Upper lobe of left lung (tissue), 6 donors: ENCODE measurements at regions not wholly inside any gene's neighbourhood (a gene's known extent, or its start where the extent isn't known, plus 50 kb on each side); places are given as distances from the start of the nearest gene placed in this dataset.
A peak's percentile ranks its signal among the peaks of the same experiment; 100 is the strongest.
"Not testable (repeated sequence)": the region's sequence is repeated elsewhere in the genome, so short reads cannot be mapped to it uniquely, and the experiment has no call there.

ENCODE experiments used
- ATAC-seq, 2 donors: fragments of 200-7000 bp; cut with Tn5 transposase; one replicate each; pipeline ENCODE4 v1.9.1; 2022; ENCODE audit warnings: mild to moderate bottlenecking in 2 of 2, moderate library complexity in 2 of 2; ENCODE audit not compliant: low FRiP score in 2 of 2
- DNase-seq, 2 donors: peaks; one replicate each; pipeline ENCODE4 v3.0.0-alpha.2; 2019 to 2020
- H3K27ac ChIP-seq, 4 donors: fragments of 200-600 bp; sonication (generic); one replicate each; pipeline ENCODE4 v1.5.1; 2016 to 2019
- H3K27me3 ChIP-seq, 4 donors: fragments of 200-600 bp; sonication (generic); one replicate each; pipeline ENCODE4 v1.5.1; 2017 to 2019
- H3K36me3 ChIP-seq, 4 donors: fragments of 200-600 bp; sonication (generic); one replicate each; pipeline ENCODE4 v1.5.1; 2016 to 2019
- H3K4me1 ChIP-seq, 4 donors: fragments of 200-600 bp; sonication (generic); one replicate each; pipeline ENCODE4 v1.5.1; 2018 to 2019
- H3K4me3 ChIP-seq, 4 donors: fragments of 200-600 bp; sonication (generic); one replicate each; pipeline ENCODE4 v1.5.1; 2017 to 2019; ENCODE audit warnings: mild to moderate bottlenecking in 2 of 4, moderate library complexity in 1 of 4
- H3K9me3 ChIP-seq, 4 donors: fragments of 200-600 bp; sonication (generic); one replicate each; pipeline ENCODE4 v1.5.1; 2018 to 2019
- CTCF ChIP-seq, 6 experiments: fragments of 450-650 bp in 4 of 6; fragments of 200-600 bp in 2 of 6; sonication (generic) in 2 of 6; IDR thresholded peaks; one replicate each; pipeline ENCODE4 v1.5.1; 2016 to 2019; ENCODE audit warnings: antibody characterized with exemption in 6 of 6
- EP300 ChIP-seq, 4 donors: sonication (generic); formaldehyde crosslinking; IDR thresholded peaks; one replicate each; pipeline ENCODE4 v1.5.1; 2017; ENCODE audit warnings: antibody characterized with exemption in 4 of 4, control low read depth in 2 of 4
- POLR2A ChIP-seq, 4 donors: fragments of 450-650 bp; IDR thresholded peaks; one replicate each; pipeline ENCODE4 v1.5.1; 2016 to 2017; ENCODE audit warnings: antibody characterized with exemption in 4 of 4, mild to moderate bottlenecking in 2 of 4
- POLR2AphosphoS5 ChIP-seq, 2 donors: sonication (generic); formaldehyde crosslinking; IDR thresholded peaks; one replicate each; pipeline ENCODE4 v1.5.1; 2017; ENCODE audit warnings: antibody characterized with exemption in 2 of 2
- WGBS, 2 donors: methylation state at CpG; one replicate each; pipeline ENCODE4 v1.1.5; 2017 to 2018; 5-methylcytosine and 5-hydroxymethylcytosine counted together
- donor health status: DM: no; HTN: no; CAD: no; lungs with moderate emphysema.
- donor health status: DM: no; HTN: yes; CAD: no; lungs with severe emphysema.

DNA sequence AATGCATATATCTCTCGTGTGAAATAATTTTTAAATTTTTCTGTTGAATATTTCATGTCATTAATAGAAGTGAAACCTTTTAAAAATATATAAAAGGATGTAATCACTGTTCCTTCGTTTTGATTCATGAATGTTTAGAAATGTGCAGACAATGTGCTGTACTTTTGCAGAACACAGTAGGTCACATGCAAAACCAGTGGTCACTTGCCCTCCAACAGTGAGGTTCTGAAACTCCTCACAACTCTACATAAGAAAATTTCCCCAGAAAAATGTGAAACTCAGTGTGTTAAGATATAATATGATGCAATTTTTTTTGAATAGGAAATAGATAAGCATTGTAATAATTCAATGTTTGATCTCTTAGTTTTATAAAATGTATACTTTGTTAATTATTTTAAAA lies 747.7 kb upstream of the CDH18 start:
- H3K4me3 ChIP-seq, H3K4me1 ChIP-seq, H3K9me3 ChIP-seq, ATAC-seq, H3K36me3 ChIP-seq, H3K27ac ChIP-seq, H3K27me3 ChIP-seq, DNase-seq: not testable (repeated sequence)
- WGBS, 2 donors = 62 to 68% methylated on average over 2 of the region's 2 CpGs

- not testable (repeated sequence) for H3K4me1 ChIP-seq, H3K27me3 ChIP-seq, H3K9me3 ChIP-seq, H3K27ac ChIP-seq, H3K36me3 ChIP-seq, H3K4me3 ChIP-seq, ATAC-seq, DNase-seq
- WGBS, 2 donors = 72 to 73% methylated on average over 1 of the region's 1 CpG
Observed at GRCh38 chr5:20732223-20732622, 744.2 kb upstream of the CDH18 start.

- not testable (repeated sequence) for H3K4me1 ChIP-seq, H3K27me3 ChIP-seq, DNase-seq, H3K27ac ChIP-seq, H3K9me3 ChIP-seq, ATAC-seq, H3K4me3 ChIP-seq, H3K36me3 ChIP-seq
- WGBS, 2 donors = 77 to 81% methylated on average over 3 of the region's 3 CpGs
Observed at GRCh38 chr5:20721286-20721685, 733.3 kb upstream of the CDH18 start.

DNA sequence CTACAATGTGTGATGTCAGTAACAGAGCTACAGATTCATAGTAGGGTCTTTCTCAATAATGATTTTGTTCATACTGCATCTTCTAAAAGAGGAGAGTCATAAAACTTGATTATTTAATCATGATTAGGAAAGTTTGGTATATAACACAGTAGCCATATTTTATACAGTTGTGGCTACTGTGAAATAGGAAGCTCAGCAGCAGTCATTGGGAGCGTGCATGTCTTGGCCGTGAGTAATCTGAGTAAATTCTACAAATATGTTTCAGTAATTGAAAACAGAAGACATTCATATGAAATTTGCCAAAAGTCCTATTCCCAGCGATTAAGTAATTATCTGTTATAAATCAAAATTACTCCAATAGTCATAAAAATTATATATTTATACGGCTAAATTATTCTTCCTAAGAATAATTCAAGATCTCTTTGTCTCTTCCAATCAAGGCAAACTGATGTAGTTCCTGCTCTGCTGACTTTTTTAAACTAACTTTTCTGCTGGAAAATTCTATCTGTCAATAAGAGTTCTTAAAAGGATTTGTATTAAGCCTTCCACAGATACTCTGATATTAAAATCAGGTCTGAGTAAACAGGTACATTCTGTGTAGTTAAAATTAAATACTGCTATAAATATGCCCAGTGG lies 723.6 kb upstream of the CDH18 start:
- H3K36me3 ChIP-seq, H3K4me1 ChIP-seq, H3K27me3 ChIP-seq, H3K4me3 ChIP-seq, H3K9me3 ChIP-seq, DNase-seq, H3K27ac ChIP-seq: not testable (repeated sequence)
- ATAC-seq = peak in 1 of 2 donors; percentile 41
- 83 to 89% methylated on average over 4 of the region's 4 CpGs for WGBS, 2 donors

DNA sequence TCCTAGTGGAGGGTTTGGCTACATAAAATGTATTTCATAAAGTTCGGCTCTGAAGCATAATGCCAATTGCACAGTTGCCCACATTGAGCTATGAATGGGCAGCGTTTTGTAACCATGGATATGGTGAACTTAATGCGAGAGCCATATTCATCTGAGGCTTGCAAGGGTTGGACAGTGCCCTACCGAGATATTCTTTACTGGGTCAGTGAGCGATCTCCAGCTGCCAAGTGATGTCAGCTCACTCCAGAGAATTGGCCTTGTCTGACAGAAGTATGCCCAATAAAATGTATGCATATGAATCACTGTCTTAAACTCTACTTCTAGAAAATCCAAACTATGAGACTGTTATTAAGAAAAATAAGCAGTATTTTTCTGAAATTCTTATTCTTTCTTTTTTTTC lies 719.6 kb upstream of the CDH18 start:
- not testable (repeated sequence) for H3K9me3 ChIP-seq, H3K36me3 ChIP-seq, H3K27ac ChIP-seq, H3K27me3 ChIP-seq, DNase-seq, H3K4me1 ChIP-seq, H3K4me3 ChIP-seq, ATAC-seq
- 83 to 88% methylated on average over 5 of the region's 5 CpGs for WGBS, 2 donors

DNA sequence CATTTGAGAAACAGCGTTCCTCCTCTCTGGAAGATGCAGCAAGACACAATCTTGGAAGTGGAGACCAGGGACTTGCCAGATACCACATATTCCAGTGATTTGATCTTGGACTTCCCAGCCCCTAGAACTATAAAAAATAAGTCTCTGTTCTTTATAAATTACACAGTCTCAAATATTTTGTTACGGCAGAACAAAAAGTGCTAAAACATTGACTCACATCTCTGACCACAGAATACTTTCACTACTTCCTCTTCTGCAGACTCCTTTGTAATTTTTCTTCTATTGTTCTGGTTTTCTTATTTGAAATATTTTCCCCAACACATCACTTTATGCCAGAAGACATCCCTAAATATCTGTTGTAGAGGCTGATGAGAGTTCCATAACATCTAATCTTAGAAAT lies 706.1 kb upstream of the CDH18 start:
- TF ChIP-seq CTCF (IDR thresholded peaks at IDR 0.05) (no peak), POLR2A (IDR thresholded peaks at IDR 0.05) (no peak), POLR2AphosphoS5 (IDR thresholded peaks at IDR 0.05) (no peak), EP300 (IDR thresholded peaks at IDR 0.05) (no peak)
- DNase-seq (no peak), ATAC-seq (no peak)
- H3K36me3 ChIP-seq = no peaks in the 10 kb centered on the region
- H3K4me3 ChIP-seq = no peak overlapping the region
- whole genome bisulfite sequencing, 2 donors = 43 to 85% methylated on average over 2 of the region's 2 CpGs
- no peak overlapping the region for H3K27ac ChIP-seq
- no peaks in the 10 kb centered on the region for H3K4me1 ChIP-seq
- H3K9me3 ChIP-seq = no peaks in the 10 kb centered on the region
- no peaks in the 10 kb centered on the region for H3K27me3 ChIP-seq

- Histone ChIP-seq H3K36me3 (no peaks in the 10 kb centered on the region), H3K27ac (no peak overlapping the region), H3K27me3 (no peaks in the 10 kb centered on the region), H3K4me3 (no peak overlapping the region), H3K9me3 (no peaks in the 10 kb centered on the region), H3K4me1 (no peaks in the 10 kb centered on the region)
- ATAC-seq (no peak), DNase-seq (no peak)
- no peak for TF ChIP-seq POLR2AphosphoS5 (IDR thresholded peaks at IDR 0.05)
- TF ChIP-seq EP300 (IDR thresholded peaks at IDR 0.05) = no peak
- TF ChIP-seq CTCF (IDR thresholded peaks at IDR 0.05) = no peak
- no peak for TF ChIP-seq POLR2A (IDR thresholded peaks at IDR 0.05)
- 74 to 79% methylated on average over 1 of the region's 1 CpG for WGBS, 2 donors
Observed at GRCh38 chr5:20692913-20693312, 704.9 kb upstream of the CDH18 start.
